Epithelial cell of prostate (primary cell): ENCODE measurements at regions not wholly inside any gene's neighbourhood (a gene's known extent, or its start where the extent isn't known, plus 50 kb on each side); places are given as distances from the start of the nearest gene placed in this dataset.
"Not testable (repeated sequence)": the region's sequence is repeated elsewhere in the genome, so short reads cannot be mapped to it uniquely, and the experiment has no call there.

Source experiments
- DNase-seq: peaks from one replicate; pipeline ENCODE4 v3.0.0-alpha.2; 2011; ENCODE audit warnings: low read depth, low spot score
- H3K27ac ChIP-seq: fragments of 450-650 bp; 2 replicates; pipeline ENCODE4 v1.5.1; 2017; ENCODE audit warnings: mild to moderate bottlenecking

DNA sequence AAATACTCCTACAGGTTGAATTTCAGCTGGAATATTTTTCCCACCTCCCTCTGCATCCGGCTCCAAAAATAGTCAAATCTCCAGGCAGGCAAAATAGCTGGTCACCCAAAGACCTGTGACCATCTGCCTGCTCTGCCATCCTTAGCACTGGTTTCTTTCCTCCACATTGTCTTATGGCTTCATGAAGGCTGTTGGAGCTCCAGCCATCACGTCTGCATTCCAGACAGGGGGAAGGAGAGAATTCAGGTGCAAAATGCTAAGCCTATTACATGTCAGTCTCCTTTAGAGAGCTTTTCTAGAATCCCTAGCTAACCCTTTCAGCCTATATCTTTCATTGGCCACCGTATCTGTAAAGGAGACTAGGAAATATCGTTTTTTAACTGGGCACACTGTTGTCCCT, 367.7 kb downstream of the BCL2L11 start:
- not testable (repeated sequence) for H3K27ac ChIP-seq, DNase-seq

DNA sequence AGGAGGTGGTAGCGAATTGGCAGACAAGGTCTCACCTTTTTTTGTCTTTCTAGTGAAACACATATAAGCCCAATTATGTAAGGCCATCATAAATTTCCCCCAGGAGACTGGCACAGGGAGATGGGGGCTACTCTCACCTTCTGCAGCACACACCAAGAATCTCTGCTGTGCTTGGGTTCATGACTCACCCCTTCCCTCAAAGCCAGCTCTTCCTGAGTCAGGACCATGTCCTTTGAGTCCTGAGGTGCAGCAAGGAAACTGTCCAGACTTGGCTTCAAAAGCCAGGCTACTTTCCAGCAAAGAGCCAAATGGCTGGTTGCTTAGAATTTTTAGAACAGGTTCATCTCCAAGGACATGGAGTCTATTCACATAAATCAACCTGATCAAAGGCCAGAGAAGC, 368.7 kb downstream of the BCL2L11 start:
- H3K27ac ChIP-seq, DNase-seq: not testable (repeated sequence)

DNA sequence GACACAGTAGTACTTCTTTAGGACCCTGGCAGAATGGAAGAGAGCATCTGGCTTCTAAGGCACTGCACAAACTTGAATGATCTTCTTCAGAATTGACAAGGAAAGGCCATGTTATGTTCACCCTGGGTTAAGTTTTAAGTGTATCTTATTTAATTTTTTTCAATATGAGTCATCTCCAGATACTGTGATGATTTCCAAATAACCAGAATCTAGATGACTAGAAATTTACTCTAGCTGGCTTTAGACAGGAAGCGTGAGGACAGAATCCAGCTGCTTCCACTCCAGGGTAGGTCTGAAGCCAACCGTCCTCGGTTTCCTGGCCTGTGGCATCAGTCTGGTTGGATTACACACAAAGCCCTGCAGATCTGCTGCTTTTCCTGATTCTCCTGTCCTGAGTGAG, 370.5 kb downstream of the BCL2L11 start:
- not testable (repeated sequence) for H3K27ac ChIP-seq, DNase-seq

DNA sequence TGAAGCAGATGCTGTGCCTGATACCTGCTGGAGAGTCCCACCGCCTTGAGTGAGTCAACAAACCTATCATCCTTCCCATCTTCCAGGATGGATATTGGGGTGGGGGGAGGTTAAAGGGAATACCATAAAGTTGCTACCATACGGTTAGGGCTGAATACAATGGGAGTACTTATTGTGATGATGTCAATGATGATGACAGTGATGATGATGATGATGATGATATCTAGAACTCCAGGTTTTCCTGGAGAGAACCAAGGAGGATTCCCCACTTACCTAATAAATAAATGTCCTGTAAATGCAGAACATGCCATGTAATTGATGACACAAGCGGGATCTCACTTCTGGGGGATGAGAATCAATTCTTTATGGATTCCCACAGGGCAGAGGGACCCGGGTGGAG, 370.9 kb downstream of the BCL2L11 start:
- not testable (repeated sequence) for DNase-seq, H3K27ac ChIP-seq

DNA sequence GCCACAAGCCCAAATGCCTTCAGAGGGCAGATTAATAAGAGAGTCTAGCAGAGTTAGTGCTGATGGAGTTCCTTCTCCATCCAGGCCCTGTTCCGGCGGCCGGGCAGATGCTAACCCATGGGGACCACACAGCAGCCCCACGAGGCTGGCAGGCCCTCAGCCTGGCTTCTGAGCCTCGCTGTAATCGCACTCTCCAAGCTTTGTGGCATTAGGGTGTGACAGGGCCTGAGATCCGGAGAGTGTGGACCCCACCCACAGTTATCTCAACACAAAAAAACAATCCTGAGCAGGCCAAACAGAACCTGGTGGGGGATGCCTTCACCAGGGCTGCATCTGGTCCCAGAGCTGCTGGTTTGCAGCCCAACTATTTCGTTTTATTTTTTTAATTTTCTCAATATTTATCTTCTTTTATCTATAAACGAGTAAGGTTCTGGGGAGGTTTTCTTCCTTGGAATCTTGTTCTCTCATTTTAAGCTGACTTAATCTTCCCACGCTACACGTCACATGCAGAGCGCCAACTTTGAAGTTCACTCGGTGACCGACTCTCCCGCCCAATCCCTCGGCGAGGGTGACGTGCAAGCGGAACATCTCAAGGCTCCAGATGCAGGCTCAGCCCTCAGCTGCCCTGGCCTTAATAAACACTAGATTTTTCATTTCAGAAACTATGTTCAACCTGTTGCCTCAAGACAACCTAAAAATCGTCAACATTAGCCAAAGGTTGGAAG, 372.4 kb downstream of the BCL2L11 start:
- not testable (repeated sequence) for DNase-seq
- peak overlapping the region; percentile 46 for H3K27ac ChIP-seq

DNA sequence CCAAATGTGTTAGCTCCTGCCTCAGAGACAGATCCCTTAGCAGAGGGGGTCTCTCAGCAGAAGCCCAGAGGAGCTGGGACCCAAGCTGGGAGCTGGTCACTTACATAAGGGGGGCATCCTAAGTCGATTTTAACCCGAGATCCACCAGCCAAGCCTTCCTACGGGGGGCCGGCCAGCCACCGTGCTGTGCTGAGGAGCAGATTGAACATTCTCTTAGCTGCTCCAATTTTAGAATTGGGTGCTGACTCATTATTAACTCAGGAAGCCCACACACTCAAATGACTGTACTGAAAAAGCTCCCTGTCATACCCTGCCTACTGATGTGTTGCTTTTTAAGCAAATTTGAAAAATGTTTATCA, 373.0 kb downstream of the BCL2L11 start:
- H3K27ac ChIP-seq, result peak overlapping the region; percentile 46
- not testable (repeated sequence) for DNase-seq

DNA sequence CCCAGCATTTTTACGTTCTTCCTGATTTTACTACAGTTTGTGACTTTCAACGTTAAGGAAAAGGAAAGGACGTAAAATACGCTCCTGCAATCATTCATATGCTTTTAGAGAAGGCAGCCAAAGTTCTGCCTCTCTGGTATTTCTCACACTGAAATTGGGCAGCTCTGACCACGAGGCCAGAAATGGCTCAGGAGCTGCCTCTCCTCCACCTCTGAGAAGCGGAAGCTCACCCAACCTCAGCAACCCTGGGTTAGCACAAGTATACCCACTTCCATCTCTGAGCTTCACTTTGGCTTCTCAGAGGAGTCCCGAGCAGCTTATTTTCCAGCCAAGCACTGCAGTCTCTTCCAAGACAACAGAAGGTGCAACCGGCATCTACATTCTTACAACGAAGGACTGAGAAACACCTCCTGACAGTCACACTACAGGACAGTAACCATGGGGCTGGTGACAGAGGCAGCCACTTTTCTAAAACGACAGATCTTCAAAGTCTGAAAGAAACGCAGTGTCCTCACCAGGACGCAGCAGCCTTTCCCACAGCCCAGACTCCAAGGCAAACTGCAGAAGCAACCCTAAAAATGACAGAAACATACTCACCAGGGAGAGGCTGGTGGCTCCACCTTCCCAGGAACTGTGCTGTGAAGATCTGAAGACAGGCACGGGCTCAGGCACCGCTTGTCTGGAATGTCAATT, 373.7 kb downstream of the BCL2L11 start:
- DNase-seq, result not testable (repeated sequence)
- H3K27ac ChIP-seq, result peak overlapping the region; percentile 46

DNA sequence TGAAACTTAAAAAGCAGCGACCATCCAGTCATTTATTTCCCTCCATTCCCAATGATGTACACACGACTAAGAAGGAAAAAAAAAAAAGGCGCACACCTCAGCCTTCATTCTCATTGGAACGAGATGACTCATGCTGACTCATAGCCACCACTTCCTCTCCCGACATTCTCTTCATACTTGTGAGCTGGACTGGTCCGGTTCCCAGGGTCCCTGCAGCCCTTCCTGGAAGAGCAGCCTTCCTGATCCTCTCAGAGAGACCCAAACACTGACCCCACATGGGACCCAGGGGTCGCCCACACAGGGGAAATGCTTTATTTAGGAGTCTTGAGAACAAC, 374.2 kb downstream of the BCL2L11 start:
- H3K27ac ChIP-seq, DNase-seq: not testable (repeated sequence)

DNA sequence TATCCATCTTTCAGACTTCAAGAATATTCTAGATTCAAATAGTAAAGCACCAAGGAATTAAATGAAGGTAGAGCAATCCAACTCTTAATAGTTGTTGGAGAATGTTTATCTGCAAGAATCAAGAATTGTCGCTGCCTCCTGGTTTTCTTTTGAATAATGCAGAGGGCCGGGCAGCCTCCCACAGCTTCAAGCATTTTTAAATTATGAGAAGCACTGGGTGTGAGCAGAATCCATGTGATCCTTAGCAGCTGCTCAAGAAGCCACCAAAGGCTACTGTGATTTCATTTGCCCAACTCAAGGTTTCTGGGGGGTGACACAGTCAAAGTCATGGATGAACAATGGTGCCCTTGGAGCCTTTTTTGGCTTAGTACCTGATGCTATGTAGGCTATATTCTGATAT, 374.9 kb downstream of the BCL2L11 start:
- DNase-seq, result not testable (repeated sequence)
- peak overlapping the region; percentile 56 for H3K27ac ChIP-seq

DNA sequence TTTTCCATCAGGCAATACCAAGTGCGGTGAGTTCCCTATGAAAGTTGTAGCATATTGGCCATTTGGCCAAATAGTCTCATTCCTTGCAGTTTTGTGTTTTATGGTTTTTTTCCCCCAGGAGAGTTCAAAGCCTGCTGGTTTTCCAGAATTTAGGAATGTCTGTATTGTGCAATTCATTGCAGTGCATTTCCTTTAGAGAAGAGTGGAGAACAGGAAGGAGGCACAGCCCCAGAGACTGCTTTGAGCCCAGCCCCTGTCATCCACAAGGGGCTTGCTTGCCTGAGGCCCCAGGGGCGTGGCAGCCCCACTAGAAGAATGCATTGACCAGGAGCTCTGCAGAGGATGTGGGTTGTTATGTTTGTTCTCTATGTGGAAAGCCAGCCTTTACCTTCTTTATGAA, 375.5 kb downstream of the BCL2L11 start:
- H3K27ac ChIP-seq, result peak overlapping the region; percentile 56
- not testable (repeated sequence) for DNase-seq

DNA sequence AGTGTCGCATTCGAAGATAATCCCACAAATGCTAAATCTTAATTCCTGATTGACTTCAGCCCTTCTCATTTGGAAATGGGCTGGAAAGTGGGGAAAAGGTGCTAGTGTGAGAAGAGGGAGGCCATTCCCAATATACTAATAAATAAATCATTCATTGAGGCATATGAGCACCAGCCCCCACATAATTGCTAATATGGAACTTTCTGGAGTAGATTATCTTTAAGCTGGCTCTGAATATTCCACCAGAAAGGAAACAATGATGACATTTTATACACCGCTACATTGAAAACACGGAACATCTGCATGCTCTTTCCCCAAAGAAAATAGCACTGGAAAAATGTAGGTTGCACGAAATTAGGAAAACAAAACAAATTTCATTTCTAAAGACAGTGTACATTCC, 376.1 kb downstream of the BCL2L11 start:
- H3K27ac ChIP-seq, result peak overlapping the region; percentile 56
- DNase-seq, result not testable (repeated sequence)

DNA sequence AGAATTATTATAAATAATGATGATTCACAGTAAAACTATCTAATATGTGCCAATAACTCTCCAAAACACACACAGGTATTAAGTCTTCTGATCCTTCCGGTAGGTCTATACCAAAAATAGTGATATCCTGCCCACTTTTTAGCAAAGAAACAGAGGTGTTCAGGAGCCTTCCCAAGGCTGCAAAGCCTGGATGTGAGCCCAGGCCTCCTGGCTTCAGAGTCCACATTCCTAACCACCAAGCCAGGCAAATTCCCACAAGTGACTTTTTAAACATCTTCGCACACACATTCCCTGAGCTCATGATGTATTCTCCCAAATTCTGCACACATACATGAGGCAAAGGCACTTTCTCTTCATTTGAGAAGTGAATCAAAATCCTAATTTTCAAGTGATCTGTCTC, 376.6 kb downstream of the BCL2L11 start:
- not testable (repeated sequence) for DNase-seq
- peak overlapping the region; percentile 56 for H3K27ac ChIP-seq

DNA sequence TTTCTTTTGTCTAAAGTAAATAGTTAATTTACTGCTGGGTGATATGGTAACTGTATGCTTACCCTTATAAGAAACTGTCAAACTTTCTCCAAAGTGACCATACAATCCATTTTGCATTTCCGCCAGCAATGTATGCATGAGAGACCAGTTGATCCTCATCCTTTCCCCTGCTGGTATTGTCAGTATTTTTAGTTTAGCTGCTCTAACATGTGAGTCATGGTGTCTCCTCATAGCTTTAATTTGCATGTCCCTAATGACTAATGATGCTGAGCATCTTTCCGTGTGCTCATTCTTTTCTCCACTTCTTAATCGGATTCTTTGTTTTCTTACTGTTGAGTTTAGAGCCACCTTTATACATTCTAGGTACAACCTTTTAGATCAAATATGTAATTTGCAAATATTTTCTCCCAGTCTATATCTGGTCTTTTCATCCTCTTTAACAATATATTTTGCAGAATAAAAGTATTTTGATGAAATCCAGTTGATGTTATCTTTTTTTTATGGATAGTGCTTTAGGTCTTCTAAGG, 379.9 kb downstream of the BCL2L11 start:
- H3K27ac ChIP-seq, DNase-seq: not testable (repeated sequence)

DNA sequence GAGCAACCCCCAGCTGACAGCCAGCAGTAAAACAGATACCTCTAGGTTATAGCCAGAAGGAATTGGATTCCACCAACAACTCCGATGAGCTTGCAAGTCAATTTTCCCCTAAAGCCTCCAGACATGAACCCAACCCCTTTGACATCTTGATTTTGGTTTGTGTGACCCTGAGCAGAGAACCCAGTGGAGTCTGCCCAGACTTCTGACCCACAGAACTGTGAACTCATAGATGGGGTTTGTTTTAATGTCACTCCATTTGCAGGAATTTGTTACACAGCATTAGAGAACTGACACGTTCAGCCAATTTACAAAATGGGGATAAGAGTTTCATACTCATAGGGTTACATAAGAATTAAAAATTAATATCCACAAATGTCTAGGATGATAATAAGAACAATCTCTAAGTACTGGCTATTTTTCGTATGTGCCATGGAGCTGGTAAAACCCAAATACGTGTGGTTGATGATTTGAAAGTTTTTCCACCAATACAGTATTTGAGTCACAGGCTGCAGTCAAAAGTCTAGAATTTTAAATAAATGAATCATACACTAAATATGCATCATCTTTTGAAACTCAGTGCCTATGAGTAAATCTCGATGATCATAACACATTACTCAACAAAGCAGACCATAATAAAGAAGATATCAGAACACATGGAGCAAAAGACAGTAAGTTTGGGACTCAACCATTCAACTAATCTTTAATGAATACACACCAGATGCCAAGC, 380.0 kb downstream of the ANAPC1 start:
- H3K27ac ChIP-seq, DNase-seq: not testable (repeated sequence)

DNA sequence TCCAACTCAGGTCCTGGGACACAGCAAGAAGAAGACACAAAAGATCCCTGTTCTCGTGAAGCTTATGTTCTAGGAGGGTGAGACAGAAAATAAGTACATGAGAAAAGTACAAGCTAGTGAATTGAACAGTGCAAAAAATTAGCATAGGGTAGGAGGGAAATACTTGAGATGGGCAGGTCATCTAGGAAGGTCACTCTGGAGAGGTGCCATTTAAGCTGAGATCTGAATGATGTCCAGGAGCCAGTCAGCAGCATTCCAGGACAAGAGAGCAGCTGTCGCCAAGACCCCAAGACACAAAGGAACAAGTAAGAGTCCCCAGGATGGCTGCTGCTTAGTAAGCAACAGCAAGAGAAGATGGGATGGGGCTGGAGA, 379.4 kb downstream of the ANAPC1 start:
- DNase-seq, result not testable (repeated sequence)

DNA sequence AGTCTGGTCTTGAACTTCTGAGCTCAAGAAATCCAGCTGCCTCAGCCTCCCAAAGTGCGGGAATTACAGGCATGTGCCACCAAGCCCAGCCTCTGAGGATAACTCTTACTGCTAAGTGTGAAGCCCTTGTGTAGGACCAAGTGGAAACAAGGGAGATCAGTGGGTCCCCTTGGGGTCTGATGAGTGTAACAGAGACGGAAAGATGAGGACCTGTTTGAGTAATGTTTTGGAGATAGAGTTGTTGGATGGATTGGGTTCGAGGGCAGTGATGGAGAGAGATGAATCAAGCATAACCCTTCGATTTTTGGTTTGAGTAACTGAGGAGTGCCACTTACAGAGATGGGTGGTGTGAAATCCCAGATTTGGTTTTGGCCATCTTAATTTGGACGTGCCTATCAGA, 378.7 kb downstream of the ANAPC1 start:
- not testable (repeated sequence) for DNase-seq, H3K27ac ChIP-seq

More for the DNA sequence above, 379.4 kb downstream of the ANAPC1 start:
- H3K27ac ChIP-seq, result not testable (repeated sequence)

DNA sequence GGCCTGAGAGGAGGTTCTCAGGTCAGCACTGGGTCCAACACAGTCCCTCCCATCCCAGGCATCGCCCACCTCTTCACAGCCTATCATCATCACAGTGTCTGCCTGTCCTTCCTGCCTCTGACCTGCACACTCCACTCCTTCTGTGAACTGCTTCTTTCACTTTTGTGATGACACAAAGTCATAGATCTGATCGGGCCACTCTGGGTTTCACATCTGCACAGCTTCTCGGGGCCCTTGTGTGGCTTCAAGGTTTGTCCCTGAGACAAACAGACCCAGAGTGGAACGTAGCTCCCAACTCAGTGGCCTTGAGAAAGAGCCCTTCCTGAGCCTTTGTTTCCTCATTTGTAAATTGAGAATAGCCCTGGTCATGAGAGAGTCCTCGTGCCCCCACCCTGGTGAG, 377.1 kb downstream of the ANAPC1 start:
- DNase-seq, H3K27ac ChIP-seq: not testable (repeated sequence)

DNA sequence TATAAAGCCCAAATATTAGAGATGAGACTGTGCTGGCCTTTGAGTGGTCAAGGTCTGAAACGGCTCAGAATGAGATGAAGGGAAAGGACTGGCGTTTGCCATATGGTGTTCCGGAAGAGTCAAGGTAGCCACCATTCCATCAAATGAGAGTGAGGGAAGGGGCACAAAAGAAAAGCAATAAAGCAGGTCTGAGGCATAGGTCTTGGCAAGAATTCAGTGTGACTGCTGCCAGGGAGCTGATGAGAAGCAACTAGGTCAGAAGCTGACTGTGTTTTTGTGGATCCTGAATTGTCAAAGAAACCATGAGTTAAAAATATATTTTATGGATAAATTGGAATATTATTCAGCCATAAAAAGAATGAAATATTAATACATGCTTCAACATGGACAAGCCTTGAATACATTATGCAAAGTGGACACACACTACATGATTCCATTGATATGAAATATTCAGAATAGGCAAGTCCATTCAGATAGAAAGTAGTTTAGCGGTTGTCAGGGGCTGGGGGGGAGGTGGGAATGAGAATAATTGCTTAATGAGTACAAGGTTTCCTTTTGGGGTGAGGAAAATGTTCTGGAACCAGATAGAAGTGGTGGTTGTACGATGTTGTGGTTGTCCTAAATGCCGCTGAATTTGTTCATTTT, 374.6 kb downstream of the ANAPC1 start:
- not testable (repeated sequence) for DNase-seq

DNA sequence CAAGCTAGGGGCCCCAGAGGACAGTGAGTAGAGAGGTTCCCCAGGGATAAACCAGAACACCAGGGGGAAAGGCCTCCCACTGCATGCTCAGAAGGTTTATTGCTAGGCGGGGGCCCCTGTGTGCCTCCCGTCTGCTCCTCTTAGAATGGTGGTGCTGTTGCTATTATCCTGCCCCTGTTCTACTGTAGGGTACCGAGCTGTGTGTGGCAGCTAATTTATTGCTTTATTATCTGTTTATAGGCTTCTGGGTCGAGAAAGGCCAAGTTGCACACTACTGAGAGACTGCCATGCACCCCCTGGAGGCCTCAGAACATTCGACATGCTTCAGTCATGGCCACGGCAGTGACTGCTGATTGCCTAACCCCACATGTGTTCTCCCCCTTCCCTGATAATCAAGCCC, 373.6 kb downstream of the ANAPC1 start:
- not testable (repeated sequence) for H3K27ac ChIP-seq, DNase-seq

More for the DNA sequence above, 374.6 kb downstream of the ANAPC1 start:
- H3K27ac ChIP-seq, result not testable (repeated sequence)

DNA sequence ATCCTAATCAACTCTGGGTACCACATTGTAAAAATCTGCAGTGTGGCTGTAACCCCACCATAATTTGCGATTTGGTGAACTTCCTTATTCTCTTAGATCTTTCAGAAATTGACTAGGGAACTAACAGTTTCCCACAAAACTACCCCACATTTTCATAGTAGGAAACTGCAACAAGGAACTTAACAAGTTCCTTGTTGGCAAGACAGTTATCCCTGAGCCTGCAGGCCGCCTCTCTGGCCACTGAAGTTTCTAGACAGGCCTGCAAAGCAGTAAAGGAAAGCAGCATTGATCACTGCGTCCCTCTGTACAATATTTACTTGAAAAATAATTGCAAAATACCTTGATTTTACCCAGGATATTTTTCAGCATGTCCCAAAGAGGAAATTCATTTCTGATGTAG, 372.9 kb downstream of the ANAPC1 start:
- not testable (repeated sequence) for H3K27ac ChIP-seq, DNase-seq
